ENCODE measurements at regions not wholly inside any gene's neighbourhood (a gene's known extent, or its start where the extent isn't known, plus 50 kb on each side); places are given as distances from the start of the nearest gene placed in this dataset.

DNA sequence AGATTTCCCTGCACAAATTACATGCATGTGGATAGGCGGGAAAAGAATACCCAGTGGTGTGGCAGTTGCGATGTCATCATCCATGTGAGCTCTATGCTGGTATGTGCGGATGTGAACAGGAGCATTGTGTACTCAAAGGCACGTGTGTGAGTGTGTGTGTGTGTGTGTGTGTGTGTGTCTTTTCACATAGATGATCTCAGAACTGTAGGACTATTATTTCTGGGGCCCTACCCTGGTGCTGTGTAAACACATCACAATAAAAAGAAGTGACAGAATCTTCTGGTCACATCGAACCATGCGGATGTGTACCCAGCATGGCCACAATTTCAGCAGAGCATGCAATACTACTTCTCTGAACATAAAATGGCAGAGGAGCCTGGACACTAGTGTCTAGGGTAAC is 624.8 kb downstream of the MID1IP1 start:
- FAIRE-seq (no peak), DNase-seq (ENCODE audit: extremely low read depth in 1 of 4, low spot score in 3 of 4) (no peak), ATAC-seq (no peak)
- Histone ChIP-seq H3K4me3 (no peak overlapping the region), H3K9ac (ENCODE audit: insufficient read depth in 1 of 2, low read depth in 2 of 2, low read length in 2 of 2) (no peak overlapping the region), H3K9me1 (ENCODE audit: control insufficient read depth, insufficient read depth, low read length) (no peaks in the 10 kb centered on the region), H3K9me3 (replicated peaks; ENCODE audit: control insufficient read depth, insufficient read depth, low read depth, low read length) (no peaks in the 10 kb centered on the region), H3K27me3 (ENCODE audit: control insufficient read depth in 2 of 2, insufficient read depth in 2 of 2, low read length in 2 of 2) (no peaks in the 10 kb centered on the region), H4K20me1 (replicated peaks; ENCODE audit: control insufficient read depth, insufficient read depth, low read length) (no peaks in the 10 kb centered on the region), H3K4me1 (replicated peaks in 1 of 2; ENCODE audit: control insufficient read depth in 2 of 2, insufficient read depth in 2 of 2, low read length in 2 of 2) (no peaks in the 10 kb centered on the region), H3K36me3 (ENCODE audit: control insufficient read depth, insufficient read depth, low read length) (no peaks in the 10 kb centered on the region), H3K79me2 (ENCODE audit: control insufficient read depth, insufficient read depth, low read length) (no peaks in the 10 kb centered on the region), H2AFZ (ENCODE audit: low read depth, low read length) (no peak overlapping the region), H3K4me2 (ENCODE audit: insufficient read depth, low read length) (no peak overlapping the region), H3K27ac (ENCODE audit: extremely low read depth, low read depth, low read length) (no peak overlapping the region)
- WGBS (ENCODE audit: insufficient coverage, low coverage, missing lambda C conversion rate), result 41% methylated on average over 6 of the region's 6 CpGs
- TF ChIP-seq ARHGAP35 (IDR thresholded peaks at IDR 0.05; ENCODE audit: partially characterized antibody) (no peak), MITF (IDR thresholded peaks at IDR 0.05) (no peak), DLX4 (CRISPR knock-in tag; IDR thresholded peaks at IDR 0.05) (no peak), SIN3A (IDR thresholded peaks at IDR 0.05; ENCODE audit: borderline replicate concordance in 2 of 2, control insufficient read depth in 1 of 2, low read depth in 2 of 2, low read length in 2 of 2) (no peak), TSHZ1 (CRISPR knock-in tag; IDR thresholded peaks at IDR 0.05) (no peak), NR0B1 (IDR thresholded peaks at IDR 0.05; ENCODE audit: partially characterized antibody) (no peak)
- TF ChIP-seq, protein P1, sequence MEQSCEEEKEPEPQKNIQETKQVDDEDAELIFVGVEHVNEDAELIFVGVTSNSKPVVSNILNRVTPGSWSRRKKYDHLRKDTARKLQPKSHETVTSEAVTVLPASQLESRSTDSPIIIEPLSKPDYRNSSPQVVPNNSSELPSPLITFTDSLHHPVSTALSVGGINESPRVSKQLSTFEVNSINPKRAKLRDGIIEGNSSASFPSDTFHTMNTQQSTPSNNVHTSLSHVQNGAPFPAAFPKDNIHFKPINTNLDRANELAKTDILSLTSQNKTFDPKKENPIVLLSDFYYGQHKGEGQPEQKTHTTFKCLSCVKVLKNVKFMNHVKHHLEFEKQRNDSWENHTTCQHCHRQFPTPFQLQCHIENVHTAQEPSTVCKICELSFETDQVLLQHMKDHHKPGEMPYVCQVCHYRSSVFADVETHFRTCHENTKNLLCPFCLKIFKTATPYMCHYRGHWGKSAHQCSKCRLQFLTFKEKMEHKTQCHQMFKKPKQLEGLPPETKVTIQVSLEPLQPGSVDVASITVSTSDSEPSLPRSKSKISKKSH (CRISPR knock-in tag; IDR thresholded peaks at IDR 0.05), result no peak
- BruUV-seq (replicated peaks), result no TSS peak
- POLR2A ChIA-PET, result interaction anchor here (0.6 kb wide), 1 partner anchor 556 kb away, joined by 3 read pairs; no protein-coding TSS in a partner anchor
- intact Hi-C loops (cut with micrococcal nuclease) (no loop called here), in situ Hi-C loops (cut with MboI) (no loop called here)
- CTCF ChIA-PET (ENCODE audit: low intra/inter-chr PET ratio), result no interaction called here
